Type B pancreatic cell (in vitro differentiated cells): ENCODE measurements at regions not wholly inside any gene's neighbourhood (a gene's known extent, or its start where the extent isn't known, plus 50 kb on each side); places are given as distances from the start of the nearest gene placed in this dataset.
"Not testable (repeated sequence)": the region's sequence is repeated elsewhere in the genome, so short reads cannot be mapped to it uniquely, and the experiment has no call there.

ENCODE experiments used
- DNase-seq: peaks from one replicate; pipeline ENCODE4 v3.0.0; 2021; ENCODE audit warnings: mixed read lengths; ENCODE audit not compliant: unreplicated experiment; ENCODE audit errors: extremely low spot score
- H3K27ac Mint-ChIP-seq: 2 replicates; pipeline ENCODE4 v1.8.0; 2021; ENCODE audit warnings: mild to moderate bottlenecking, mixed read lengths
- H3K27me3 Mint-ChIP-seq: 2 replicates; pipeline ENCODE4 v1.8.0; 2021; ENCODE audit warnings: mixed read lengths
- H3K36me3 Mint-ChIP-seq: 2 replicates; pipeline ENCODE4 v1.8.0; 2021; ENCODE audit warnings: mixed read lengths
- H3K4me1 Mint-ChIP-seq: one replicate; pipeline ENCODE4 v1.8.0; 2021; ENCODE audit warnings: mixed read lengths; ENCODE audit not compliant: unreplicated experiment
- H3K4me3 Mint-ChIP-seq: 2 replicates; pipeline ENCODE4 v1.8.0; 2021; ENCODE audit warnings: mild to moderate bottlenecking, mixed read lengths
- H3K9me3 Mint-ChIP-seq: 2 replicates; pipeline ENCODE4 v1.8.0; 2021; ENCODE audit warnings: mixed read lengths
- TF ChIP-seq, protein P1 (sequence below): fragments of 200-600 bp; sonication (generic); conservative IDR thresholded peaks from 2 replicates; pipeline ENCODE4 v1.5.0; 2021; ENCODE audit warnings: antibody characterized with exemption, mild to moderate bottlenecking

DNA sequence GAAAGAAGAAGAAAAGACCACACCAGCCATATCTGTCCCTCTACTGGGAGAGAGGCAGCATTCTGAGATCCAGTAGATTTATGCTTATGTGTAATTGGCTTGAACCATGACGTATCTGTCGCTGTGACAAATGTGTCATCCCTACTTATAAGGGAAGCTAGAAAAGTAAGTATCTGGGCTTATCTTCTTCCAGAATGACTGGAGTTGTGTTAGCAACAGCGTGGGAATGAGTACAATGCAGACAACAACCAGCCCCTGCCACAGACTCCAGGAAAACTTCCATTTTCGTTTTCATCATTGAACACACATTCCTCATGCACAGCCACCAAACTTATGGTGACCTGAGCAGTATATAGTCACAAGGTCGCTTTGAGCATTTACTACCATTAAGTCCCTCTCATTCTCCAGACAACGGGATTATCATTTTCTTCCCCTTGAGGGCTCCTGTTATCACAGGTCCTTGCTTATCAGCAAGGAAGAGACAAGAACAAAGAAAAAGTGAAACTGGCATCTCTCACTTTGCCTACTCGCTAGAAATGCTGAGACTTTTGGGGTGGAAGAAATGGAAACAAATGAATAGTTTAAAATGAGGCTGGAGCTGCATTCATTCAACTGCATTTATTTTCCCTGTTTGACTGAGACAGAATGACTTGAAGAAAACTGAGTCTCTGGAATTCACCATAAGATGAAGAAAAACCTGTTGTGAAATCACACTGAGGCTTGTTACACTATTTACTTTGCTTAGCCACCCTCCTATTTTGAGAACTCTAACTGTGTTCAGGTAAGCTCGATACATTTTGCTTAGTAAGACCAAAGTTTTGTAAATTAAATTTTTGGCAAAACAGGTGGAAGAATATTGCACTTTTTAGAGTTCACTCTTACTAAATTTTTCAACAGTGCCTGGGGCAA, 149.3 kb upstream of the FOXQ1 start:
- no peaks in the 10 kb centered on the region for H3K36me3 Mint-ChIP-seq
- TF ChIP-seq, protein P1, sequence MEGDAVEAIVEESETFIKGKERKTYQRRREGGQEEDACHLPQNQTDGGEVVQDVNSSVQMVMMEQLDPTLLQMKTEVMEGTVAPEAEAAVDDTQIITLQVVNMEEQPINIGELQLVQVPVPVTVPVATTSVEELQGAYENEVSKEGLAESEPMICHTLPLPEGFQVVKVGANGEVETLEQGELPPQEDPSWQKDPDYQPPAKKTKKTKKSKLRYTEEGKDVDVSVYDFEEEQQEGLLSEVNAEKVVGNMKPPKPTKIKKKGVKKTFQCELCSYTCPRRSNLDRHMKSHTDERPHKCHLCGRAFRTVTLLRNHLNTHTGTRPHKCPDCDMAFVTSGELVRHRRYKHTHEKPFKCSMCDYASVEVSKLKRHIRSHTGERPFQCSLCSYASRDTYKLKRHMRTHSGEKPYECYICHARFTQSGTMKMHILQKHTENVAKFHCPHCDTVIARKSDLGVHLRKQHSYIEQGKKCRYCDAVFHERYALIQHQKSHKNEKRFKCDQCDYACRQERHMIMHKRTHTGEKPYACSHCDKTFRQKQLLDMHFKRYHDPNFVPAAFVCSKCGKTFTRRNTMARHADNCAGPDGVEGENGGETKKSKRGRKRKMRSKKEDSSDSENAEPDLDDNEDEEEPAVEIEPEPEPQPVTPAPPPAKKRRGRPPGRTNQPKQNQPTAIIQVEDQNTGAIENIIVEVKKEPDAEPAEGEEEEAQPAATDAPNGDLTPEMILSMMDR = no peak
- H3K4me3 Mint-ChIP-seq = peak overlapping the region; percentile 23
- no peak overlapping the region for H3K27ac Mint-ChIP-seq
- H3K9me3 Mint-ChIP-seq = no peaks in the 10 kb centered on the region
- DNase-seq = no peak
- H3K27me3 Mint-ChIP-seq = peaks cover 7% of the 10 kb centered on the region
- peaks cover 5% of the 10 kb centered on the region for H3K4me1 Mint-ChIP-seq

DNA sequence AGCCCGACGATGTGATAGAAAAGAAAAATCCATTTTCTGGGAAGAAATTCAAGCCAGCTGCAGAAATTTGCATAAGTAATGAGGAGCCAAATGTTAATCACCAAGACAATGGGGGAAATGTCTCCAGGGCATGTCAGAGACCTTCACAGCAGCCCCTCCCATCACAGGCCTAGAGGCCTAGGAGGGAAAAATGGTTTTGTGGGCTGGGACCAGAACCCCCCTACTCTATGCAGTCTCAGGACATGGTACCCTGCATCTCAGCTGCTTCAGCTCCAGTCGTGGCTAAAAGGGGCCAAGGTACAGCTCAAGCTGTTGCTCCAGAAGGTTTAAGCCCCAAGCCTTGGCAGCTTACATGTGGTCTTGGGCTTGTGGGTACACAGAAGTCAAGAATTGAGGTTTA, 155.5 kb upstream of the FOXQ1 start:
- H3K4me3 Mint-ChIP-seq, DNase-seq, H3K4me1 Mint-ChIP-seq, H3K9me3 Mint-ChIP-seq, H3K27ac Mint-ChIP-seq, H3K27me3 Mint-ChIP-seq, H3K36me3 Mint-ChIP-seq: not testable (repeated sequence)

DNA sequence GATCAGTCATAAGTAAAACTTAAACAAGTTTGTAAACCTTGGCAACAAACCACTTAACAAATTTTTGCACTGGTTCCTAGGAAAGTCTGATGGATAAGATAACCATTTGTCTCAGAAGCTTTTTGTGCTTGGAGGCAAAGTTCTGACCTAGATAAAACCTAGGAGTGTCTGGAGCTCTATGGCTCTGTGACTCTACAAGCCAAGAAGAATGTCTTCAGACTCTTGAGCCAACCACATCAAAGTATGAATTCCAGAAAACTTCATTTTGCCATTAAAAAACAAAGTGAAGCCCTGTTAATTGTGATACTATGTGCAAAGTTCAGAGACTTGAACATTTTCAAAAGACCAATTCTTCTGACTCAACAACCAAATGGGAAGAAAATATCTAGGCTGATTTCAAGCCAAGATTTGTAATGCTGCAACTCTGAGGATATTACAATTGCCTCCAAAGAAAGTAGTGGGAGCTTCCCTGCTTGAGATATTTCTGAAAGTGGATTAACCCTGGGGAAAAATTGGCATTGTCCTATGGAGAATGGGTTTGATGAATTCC, 158.1 kb upstream of the FOXQ1 start:
- TF ChIP-seq, protein P1 = no peak
- H3K27me3 Mint-ChIP-seq = peaks cover 14% of the 10 kb centered on the region
- peaks cover 8% of the 10 kb centered on the region for H3K9me3 Mint-ChIP-seq
- no peak overlapping the region for H3K4me3 Mint-ChIP-seq
- no peaks in the 10 kb centered on the region for H3K36me3 Mint-ChIP-seq
- no peak for DNase-seq
- H3K4me1 Mint-ChIP-seq = peaks cover 4% of the 10 kb centered on the region
- no peak overlapping the region for H3K27ac Mint-ChIP-seq

DNA sequence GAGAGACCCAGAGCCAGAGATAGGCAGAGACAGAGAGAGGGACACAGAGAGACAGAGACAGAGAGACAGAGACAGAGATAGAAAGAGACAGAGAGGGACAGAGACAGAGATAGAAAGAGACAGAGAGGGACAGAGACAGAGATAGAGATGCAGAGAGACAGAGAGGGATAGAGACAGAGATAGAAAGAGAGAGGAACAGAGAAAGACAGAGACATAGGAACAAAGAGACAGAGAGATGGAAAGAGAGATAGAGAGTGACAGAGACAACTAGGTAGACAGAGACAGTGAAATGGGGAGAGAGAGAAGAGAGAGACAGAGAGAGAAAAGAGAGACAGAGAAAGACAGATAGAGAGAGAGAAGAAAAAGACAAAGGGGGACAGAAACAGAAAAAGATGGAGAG, 165.4 kb upstream of the FOXQ1 start:
- TF ChIP-seq, protein P1 = no peak
- no peak overlapping the region for H3K4me3 Mint-ChIP-seq
- no peak for DNase-seq
- H3K9me3 Mint-ChIP-seq = no peaks in the 10 kb centered on the region
- no peak overlapping the region for H3K27ac Mint-ChIP-seq
- peaks cover 18% of the 10 kb centered on the region for H3K4me1 Mint-ChIP-seq
- no peaks in the 10 kb centered on the region for H3K36me3 Mint-ChIP-seq
- H3K27me3 Mint-ChIP-seq = peaks cover 14% of the 10 kb centered on the region

DNA sequence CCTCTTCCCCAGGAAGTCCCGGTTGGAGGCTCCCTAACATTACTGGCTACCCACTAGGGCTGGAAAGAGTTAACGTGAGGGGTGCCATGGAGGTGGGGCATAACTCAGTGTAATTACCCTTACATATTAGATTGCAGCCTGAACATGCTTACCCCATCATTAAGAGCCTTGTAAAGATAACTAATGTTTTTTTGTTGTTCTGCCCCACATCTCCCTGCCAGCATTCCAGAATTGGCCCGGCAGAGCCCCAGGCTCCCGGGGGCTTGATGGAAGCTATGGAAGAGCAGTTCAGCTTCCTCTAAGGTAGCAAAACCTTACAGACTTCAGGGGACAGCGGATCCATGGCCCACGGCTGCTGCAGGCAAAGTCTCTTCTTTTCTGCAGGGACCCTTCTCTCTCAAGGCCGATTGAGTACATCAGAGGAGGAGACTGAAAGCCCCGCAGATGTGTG, 166.1 kb upstream of the FOXQ1 start:
- no peak for DNase-seq
- H3K9me3 Mint-ChIP-seq = no peaks in the 10 kb centered on the region
- no peak overlapping the region for H3K27ac Mint-ChIP-seq
- no peaks in the 10 kb centered on the region for H3K36me3 Mint-ChIP-seq
- H3K27me3 Mint-ChIP-seq = peaks cover 12% of the 10 kb centered on the region
- TF ChIP-seq, protein P1 = no peak
- no peak overlapping the region for H3K4me3 Mint-ChIP-seq
- peaks cover 18% of the 10 kb centered on the region for H3K4me1 Mint-ChIP-seq
